HFFc6 (cell line): ENCODE measurements at regions not wholly inside any gene's neighbourhood (a gene's known extent, or its start where the extent isn't known, plus 50 kb on each side); places are given as distances from the start of the nearest gene placed in this dataset.

Experiments used
- DNase-seq: peaks from one replicate; pipeline ENCODE4 v3.0.0-alpha.2; 2018
- H3K27ac Mint-ChIP-seq: 2 replicates; pipeline ENCODE4 v1.8.0; 2020; ENCODE audit warnings: mild to moderate bottlenecking, mixed read lengths
- H3K27me3 Mint-ChIP-seq: 2 replicates; pipeline ENCODE4 v1.8.0; 2021; ENCODE audit warnings: mild to moderate bottlenecking, moderate library complexity, mixed read lengths; ENCODE audit not compliant: insufficient read depth
- H3K36me3 Mint-ChIP-seq: 2 replicates; pipeline ENCODE4 v1.8.0; 2021; ENCODE audit warnings: low read depth, mixed read lengths
- H3K4me1 Mint-ChIP-seq: 2 replicates; pipeline ENCODE4 v1.8.0; 2020; ENCODE audit warnings: low read depth, mixed read lengths
- H3K4me3 Mint-ChIP-seq: 2 replicates; pipeline ENCODE4 v1.8.0; 2020; ENCODE audit warnings: mild to moderate bottlenecking, moderate library complexity, mixed read lengths
- H3K9me3 Mint-ChIP-seq: 2 replicates; pipeline ENCODE4 v1.8.0; 2020; ENCODE audit warnings: mild to moderate bottlenecking, mixed read lengths
- CTCF ChIP-seq: fragments of 200-600 bp; sonication (generic); IDR thresholded peaks from 2 replicates; pipeline ENCODE4 v1.5.0; 2021; ENCODE audit warnings: antibody characterized with exemption, mild to moderate bottlenecking

- no peak for DNase-seq
- Mint-ChIP-seq H3K27me3 (no peaks in the 10 kb centered on the region; the same call in none of the 2 replicates), H3K36me3 (no peaks in the 10 kb centered on the region), H3K9me3 (peaks cover 4% of the 10 kb centered on the region; the same call in 1 of the 2 replicates), H3K27ac (no peak overlapping the region), H3K4me3 (no peak overlapping the region), H3K4me1 (no peaks in the 10 kb centered on the region)
- TF ChIP-seq CTCF, result no peak
These were observed 81.1 kb upstream of the CD2AP start for GRCh38 chr6:47396401-47397069.

DNA sequence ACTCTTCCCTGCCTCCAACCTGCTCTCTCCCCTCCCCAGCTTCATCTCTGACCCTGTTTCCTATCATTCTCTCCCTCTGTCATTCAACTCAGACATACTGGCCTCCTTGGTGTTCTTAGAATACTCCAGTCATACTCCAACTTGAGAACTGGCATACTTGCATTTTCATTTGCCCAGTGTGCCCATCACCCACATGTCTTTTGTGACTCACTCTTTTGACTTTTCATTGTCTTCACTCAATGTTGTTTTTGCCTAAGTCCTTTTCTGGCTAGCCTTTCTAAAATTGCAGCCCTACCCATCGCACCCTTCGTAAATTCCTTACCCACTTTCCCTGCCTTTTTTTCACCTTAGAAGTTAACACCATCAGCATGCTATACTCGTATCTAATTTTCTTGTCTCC lies 77.0 kb upstream of the CD2AP start:
- H3K9me3 Mint-ChIP-seq, result no peaks in the 10 kb centered on the region
- TF ChIP-seq CTCF, result no peak
- no peak for DNase-seq
- no peaks in the 10 kb centered on the region; the same call in 1 of the 2 replicates for H3K27me3 Mint-ChIP-seq
- no peak overlapping the region for H3K27ac Mint-ChIP-seq
- H3K36me3 Mint-ChIP-seq, result no peaks in the 10 kb centered on the region
- no peaks in the 10 kb centered on the region for H3K4me1 Mint-ChIP-seq
- no peak overlapping the region for H3K4me3 Mint-ChIP-seq

- H3K27ac Mint-ChIP-seq, result no peak overlapping the region
- no peaks in the 10 kb centered on the region for H3K36me3 Mint-ChIP-seq
- H3K27me3 Mint-ChIP-seq, result no peaks in the 10 kb centered on the region; the same call in 1 of the 2 replicates
- H3K4me3 Mint-ChIP-seq, result no peak overlapping the region
- DNase-seq, result no peak
- no peak for TF ChIP-seq CTCF
- H3K9me3 Mint-ChIP-seq, result no peaks in the 10 kb centered on the region
- peaks cover 2% of the 10 kb centered on the region; the same call in 1 of the 2 replicates for H3K4me1 Mint-ChIP-seq
These were observed 75.5 kb upstream of the CD2AP start for GRCh38 chr6:47402081-47402480.

DNA sequence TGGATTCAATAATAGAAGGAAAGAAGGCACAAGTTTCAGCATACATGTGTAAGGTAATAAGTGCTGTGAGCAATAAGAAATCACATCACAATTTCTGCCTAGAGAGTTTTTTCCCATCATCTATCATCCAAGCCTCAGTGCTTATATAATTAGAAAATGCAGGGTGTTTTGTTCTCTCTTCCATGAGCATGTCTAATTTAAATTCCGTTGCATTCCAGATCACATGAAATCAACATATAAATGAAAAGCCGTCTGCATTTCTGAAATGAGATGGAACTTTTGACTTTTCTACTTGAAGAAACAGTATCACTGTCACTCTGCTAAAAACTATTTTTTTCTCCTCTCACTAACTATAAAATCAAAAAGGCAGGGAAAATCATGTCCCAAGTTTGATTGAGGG lies 74.5 kb upstream of the CD2AP start:
- Mint-ChIP-seq H3K27me3 (no peaks in the 10 kb centered on the region; the same call in 1 of the 2 replicates), H3K4me3 (no peak overlapping the region), H3K9me3 (no peaks in the 10 kb centered on the region), H3K36me3 (no peaks in the 10 kb centered on the region), H3K27ac (no peak overlapping the region), H3K4me1 (peaks cover 11% of the 10 kb centered on the region)
- TF ChIP-seq CTCF, result no peak
- DNase-seq, result no peak

DNA sequence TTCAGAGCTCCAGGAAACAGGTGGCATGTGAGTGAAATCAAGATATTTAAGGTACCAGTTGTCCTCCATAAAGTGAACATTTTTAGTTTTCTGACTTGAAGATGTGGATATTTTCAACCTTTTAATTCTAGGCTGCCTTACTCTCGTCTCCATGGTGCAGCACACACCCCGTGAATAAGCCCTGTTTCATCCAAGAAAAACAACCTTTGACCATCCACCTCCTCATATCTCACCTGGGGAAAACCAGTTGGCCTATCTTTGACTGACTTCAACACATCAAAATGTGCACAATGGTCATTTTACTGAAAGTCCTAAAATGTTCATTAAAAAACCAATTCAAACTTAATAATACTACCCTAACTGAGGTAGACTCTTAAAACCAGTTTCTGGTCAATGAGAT lies 73.8 kb upstream of the CD2AP start:
- DNase-seq, result no peak
- Mint-ChIP-seq H3K4me3 (no peak overlapping the region), H3K36me3 (no peaks in the 10 kb centered on the region), H3K27ac (no peak overlapping the region), H3K27me3 (no peaks in the 10 kb centered on the region; the same call in 1 of the 2 replicates), H3K4me1 (peaks cover 17% of the 10 kb centered on the region), H3K9me3 (no peaks in the 10 kb centered on the region)
- no peak for TF ChIP-seq CTCF
